ENCODE measurements at regions not wholly inside any gene's neighbourhood (a gene's known extent, or its start where the extent isn't known, plus 50 kb on each side); places are given as distances from the start of the nearest gene placed in this dataset.
"Not testable (repeated sequence)": the region's sequence is repeated elsewhere in the genome, so short reads cannot be mapped to it uniquely, and the experiment has no call there.

DNA sequence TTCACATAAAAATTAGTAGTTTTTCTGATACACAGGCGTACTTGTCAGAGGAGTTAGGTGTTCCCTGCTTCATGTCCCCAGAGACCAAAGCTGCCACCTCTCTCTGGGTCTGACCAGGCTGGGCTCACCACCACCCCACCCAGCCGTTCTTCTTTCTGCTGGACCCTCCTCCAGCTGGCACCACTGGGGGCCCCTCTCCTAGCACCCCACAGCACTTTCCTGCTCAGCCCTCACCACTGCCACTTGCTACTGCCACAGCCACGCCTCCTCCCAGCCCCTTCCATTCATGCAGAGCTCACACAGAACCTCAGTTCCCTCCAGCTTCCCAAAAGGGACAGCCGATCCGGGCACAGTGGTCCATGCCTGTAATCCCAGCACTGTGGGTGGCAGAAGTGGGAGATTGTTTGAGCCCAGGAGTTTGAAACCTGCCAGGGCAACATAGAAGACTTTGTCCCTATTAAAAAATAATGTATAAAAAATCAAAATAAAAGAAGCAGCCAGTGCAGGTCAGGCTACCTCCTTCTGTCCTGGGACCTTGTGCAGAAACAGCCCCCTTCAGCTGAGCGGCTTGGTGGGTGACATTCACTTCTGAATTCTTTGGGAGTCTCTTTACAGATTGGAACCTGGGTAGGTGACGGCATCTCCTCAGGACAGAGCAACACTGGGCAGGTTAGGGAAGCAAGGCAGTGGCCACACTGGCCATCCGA is 208.3 kb downstream of the TOMM20 start:
- no peak for DNase-seq (ENCODE audit: low spot score)

DNA sequence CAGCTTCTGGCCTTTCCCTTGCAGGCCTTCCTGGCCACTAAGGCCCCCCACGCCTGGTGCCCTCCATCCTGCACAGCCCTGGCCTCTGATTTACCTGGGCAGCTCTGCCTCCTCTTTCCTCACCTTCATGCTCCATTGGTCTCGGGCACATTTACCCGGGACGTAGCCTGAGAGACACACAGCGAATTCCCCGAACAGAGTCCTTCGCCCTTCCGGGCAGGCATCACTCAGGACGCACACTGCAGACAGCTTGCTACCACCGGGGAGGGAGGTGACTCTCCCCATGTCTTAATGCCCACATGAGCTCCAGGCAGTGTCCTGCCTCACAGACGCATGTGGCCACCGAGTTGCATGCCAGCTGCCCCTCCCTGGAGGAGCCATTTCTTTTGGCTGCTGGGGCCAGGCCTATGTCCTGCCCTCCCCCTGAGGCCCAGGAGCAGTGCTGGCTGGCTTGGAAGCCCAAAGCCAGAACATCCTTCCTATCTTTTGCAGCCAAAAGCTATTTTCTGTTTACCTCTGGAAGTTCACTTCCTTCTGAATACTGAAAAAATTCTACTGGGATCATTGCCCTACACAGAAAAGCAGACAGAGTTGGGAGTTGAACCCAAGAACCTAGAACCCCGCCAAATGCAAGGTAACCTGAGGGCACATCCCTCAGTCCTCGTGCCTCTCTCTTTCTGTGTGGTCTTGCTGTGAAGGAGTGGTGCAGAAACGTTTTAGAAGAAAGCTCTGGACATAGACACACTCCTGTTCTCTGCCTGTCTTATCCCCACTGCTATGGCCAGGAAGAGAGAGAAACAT is 209.5 kb downstream of the TOMM20 start:
- DNase-seq (ENCODE audit: low spot score) = no peak

DNA sequence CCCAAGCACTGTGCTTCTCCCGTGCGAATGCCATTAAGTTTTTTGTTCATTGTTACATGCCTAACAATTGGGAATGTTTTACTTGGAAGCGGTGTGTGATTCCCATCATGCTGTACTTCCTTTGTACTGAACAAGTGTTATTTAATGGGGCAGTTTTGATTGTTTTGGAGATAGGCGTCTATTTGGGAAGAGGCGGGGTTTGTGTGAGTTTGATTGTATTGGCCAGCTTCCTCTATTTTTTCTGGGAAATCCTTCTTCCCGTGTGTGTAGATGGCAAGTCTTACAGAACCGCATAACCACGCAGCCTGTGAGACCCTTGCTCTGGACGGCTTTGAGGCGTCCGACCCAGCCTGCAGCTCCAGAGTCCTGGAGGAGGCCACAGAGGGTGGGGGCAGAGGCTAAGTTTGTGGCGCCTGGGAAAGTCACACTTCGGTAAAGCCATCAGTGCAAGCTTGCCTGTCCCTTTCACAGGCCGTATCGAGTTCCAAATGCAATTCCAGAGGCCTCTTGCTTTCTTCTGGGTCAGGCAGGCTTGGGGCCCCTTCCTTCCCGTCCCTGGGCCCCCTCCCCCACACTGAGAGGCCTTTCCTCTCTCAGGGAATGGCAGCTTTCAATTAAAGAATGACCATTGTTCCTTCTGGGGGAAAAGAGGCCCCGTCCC is 210.3 kb downstream of the TOMM20 start:
- DNase-seq (ENCODE audit: low spot score) = no peak

DNA sequence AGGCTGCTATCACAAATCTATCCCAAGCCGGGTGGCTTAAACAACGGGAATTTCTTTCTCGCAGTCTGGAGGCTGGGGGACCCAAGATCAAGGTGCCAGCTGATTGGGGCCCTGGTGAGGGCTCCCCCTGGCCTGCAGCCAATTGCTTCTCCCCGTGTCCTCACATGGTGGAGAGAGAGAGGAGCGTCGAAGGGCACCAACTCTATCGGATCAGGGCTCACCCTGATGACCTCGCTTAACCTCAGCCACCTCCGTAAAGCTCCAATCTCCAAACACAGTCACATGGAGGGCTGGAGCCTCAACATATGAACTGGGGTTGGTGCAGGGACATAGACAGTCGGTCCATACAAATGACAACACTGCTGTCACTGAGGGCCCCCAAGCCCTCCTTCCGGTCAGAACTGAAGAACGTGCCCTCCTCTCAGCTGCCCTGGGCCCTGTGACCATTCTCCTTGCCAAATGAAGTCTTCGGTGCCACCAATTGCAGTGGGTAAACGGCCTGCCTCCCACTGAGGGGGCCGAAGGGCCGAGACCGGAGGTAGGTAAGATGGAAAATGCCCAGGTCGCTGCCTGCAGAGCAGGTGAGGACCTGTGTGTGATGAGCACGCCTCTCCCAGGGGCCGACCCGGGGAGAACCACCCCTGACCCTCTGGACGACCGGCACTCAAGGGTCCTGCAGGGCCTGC is 211.0 kb downstream of the TOMM20 start:
- DNase-seq (ENCODE audit: low spot score) = no peak

DNA sequence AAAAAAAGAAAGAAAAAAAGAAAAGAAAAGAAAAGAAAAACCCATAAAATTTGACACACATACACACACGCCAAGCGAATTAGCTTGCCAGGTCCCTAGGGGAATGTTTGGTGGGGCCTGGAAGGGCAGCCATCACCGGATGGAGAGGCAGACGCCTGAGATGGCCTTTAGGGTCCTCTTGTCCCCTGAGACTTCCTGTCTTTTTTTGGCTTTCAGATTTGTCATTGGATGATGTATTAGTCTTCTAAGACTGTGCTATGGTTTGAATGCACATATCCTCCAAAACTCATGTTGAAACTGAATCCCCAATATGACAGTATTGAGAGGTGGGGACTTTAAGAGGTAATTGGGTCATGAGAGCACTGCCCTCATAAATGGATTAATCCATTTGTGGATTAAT is 211.8 kb downstream of the TOMM20 start:
- no peak for DNase-seq (ENCODE audit: low spot score)

DNA sequence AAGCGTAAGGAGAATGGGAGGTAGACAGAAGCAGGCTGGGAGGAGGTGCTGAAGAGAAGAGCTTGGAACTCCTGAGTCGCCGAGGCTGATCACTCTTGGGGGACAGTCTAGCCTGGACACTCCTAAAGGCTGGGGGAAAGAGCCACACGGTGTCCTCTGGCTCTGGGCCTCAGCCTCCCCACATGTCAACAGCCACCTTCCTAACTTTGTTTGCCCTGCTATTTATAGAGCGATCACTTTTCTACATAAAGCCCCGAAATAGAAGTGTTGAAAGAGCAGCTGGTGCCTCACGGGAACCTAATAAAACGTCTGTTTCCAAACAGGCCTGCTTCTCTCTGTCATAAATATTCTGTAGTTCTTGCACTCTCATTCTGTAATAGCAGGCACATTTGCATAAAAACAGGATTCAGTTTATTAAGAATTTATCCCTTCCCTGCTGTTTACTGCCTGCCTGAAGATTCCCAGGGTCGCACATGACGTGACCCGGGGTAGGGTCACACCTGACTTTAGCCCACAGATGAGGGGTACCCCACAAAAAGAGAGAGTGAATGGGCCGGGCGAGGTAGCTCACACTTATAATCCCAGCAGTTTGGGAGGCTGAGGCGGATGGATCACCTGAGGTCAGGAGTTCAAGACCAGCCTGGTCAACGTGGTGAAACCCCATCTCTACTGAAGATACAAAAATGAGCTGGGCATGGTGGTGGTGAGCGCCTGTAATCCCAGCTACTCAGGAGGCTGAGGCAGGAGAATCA is 212.5 kb downstream of the TOMM20 start:
- DNase-seq (ENCODE audit: low spot score) = no peak

DNA sequence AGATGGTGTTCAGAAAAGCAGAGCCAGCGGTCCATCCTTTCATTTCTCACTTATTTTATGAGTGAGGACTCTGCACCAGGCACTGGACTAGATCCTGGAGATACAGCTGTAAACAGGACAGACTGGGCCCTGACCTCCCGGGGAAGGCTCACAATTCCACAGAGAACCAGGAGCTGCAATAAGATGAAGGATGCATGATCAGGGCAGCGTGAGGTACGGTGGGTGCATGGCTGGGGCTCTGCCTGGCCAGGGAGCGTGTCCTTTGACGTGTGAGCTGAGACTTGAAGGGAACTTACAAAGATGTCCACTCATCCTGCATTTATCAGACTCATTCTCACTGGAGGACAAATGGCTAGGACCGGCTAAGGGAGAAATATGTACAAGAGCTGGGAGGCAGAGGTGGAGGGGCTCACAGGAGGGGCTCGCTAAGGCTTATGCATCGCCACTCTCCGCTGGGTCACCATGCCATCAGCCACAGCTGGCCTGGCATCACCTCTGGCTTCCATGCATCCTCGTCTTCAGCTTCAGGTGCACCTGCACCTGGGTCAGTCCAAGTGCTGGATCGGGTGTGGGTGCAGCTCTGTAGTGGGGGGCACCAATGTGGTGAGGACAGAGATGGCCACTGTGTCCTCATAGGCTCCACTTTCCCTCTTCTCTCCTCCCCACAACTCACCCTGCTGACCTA is 213.9 kb downstream of the TOMM20 start:
- DNase-seq (ENCODE audit: low spot score) = no peak

DNA sequence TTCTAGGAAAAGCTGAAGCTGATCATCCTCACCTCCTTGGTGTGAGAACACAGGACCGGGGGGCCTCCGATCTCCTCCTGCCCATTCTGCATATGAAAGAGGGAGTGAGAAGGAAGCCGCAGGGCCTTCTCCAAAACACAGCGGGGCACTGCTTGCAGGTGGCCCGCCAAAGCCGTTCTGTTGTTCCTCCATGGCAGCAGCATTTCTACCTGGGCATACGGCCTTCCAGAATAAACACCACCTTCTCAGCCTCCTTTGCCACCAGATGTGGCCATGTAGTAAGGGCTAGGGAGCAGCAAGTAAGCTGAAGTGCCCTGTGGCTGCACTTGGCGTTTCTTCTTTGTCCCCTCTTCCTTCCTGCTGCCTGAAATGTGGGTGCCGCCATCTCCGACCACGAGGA is 214.9 kb downstream of the TOMM20 start:
- DNase-seq (ENCODE audit: low spot score) = no peak

DNA sequence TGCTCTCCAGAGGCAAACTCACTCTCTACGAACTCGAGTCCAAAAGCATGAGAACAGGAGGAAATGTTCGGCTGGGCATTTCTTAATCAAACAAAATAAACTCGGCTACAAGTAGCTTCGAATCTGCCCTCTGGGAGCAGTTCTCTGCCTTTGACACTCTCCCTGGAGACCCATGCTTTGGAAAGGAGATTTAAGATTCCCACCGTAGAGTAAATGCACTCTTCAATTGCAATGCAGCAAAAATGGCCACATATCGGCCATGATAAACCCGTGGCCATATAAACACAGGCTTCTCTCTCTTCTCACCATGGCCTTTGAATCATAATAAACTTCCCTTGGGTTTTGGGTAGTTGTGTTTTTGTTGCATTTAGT is 215.4 kb downstream of the TOMM20 start:
- DNase-seq (ENCODE audit: low spot score) = no peak

DNA sequence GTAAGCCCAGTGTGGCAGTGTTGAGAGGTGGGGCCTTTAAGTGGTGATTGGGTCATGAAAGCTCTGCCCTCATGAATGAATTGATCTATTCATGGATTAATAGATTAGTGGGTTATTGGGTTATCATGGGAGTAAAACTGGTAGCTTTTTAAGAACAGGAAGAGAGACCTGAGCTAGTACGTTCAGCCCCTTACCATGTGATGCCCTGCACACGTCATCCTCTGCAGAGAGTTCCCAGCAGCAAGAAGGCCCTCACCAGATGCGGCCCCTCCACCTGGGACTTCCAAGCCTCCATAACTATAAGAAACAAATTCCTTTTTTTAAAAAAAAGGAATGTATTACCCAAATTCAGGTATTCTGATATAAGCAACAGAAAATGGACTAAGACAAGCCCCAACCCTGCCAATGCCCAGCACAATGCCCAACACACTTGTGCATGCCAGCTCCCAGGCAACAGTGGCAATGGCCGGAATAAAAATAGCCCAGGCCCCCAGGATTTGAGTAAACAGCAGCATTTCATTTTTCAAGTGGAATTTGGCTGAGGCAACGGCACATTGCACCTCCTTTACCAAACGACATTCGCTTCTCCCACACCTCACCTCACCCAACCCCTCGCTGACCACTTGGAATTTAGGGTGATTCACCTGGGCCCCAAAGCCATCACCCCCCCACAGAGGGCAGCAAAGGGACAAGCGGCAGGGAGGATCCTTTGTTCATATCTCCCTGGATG is 215.9 kb downstream of the TOMM20 start:
- DNase-seq (ENCODE audit: low spot score) = no peak

DNA sequence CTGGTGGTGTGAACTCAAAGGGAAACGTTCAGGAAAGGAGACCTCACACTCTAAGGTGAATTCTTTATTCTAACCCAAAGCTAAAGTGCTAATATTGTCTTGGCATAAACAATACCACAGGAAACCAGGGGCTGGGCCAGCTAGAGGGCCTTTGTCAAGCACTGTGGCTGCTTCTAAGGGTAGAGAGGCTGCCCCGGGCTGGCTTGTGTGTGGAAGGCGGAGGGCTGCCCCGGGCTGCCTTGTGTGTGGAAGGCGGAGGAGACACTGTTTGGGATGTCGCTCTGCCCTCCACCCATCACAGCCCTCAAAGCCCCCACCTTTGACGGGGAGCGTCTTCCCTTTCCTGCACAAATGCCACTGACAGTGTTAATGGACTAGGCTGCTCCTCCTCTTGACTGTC is 216.8 kb downstream of the TOMM20 start:
- no peak for DNase-seq (ENCODE audit: low spot score)

DNA sequence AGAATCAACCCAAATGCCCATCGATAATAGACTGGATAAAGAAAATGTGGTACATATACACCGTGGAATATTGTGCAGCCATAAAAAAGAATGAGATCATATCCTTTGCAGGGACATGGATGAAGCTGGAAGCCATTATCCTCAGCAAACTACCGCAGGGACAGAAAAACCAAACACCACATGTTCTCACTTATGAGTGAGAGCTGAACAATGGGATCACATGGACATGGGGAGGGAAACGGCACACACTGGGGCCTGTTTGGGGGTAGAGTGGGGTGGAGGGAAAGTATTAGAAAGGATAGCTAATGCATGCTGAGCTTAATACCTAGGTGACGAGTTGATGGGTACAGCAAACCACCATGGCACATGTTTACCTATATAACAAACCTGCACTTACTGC is 217.5 kb downstream of the TOMM20 start:
- not testable (repeated sequence) for DNase-seq (ENCODE audit: low spot score)

DNA sequence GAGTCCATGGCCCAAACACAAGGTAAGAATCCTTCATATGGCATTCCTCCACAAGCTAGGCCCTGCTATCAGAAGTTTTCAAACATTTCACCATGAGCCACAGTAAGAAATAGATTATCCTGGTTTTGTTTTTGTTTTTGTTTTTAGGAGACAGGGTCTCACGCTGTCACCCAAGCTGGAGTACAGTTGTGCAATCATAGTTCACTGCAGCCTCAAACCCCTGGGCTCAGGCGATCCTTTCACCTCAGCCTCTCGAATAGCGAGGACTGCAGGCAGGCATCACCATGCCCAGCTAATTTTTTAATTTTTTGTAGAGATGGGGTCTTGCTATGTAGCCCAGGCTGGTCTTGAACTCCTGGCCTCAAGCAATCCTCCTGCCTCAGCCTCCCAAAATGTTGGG is 218.8 kb downstream of the TOMM20 start:
- DNase-seq (ENCODE audit: low spot score) = no peak

DNA sequence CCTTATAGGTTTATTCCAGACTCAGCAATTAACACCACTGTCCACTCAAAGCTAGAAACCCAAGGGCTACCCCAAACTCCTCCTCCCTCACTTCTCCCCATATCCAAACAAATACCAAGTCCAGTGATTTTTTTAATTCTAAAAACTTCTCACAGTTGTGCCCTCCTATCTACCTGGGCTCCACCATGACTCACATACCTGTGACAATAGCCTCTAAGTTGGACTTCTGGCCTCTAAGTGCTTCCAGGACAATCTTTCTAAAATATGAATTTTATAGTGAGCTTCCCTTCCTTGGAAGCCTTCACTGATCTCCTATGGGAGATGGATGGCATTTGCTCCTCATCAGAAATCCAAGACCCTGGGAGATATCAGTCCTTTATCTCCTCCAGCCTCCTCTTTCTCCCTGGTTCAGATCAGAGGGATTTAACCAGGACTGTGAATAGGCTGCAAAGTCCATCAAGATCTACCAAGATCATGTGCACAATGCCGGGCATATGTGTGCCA is 219.3 kb downstream of the TOMM20 start:
- no peak for DNase-seq (ENCODE audit: low spot score)

DNA sequence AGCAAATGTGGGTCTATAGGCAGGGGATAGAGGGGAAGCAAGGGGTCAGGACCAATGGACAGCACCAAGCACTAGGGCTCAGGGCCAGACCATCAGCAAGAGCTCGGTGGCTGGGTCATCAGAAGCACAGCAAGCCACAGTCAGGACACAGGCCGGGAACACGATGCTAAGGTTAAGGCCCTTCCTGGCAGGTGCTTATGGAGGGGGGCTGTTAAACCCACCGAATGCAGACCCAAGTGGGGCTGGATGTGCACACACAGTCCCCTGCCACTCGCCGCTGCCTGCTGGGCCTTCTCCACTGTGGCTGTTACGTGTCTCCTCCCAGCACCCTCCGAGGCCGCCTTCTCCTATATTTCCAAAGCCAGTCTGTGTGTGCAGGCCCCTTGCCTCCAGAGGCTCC is 220.1 kb downstream of the TOMM20 start:
- DNase-seq (ENCODE audit: low spot score) = no peak

DNA sequence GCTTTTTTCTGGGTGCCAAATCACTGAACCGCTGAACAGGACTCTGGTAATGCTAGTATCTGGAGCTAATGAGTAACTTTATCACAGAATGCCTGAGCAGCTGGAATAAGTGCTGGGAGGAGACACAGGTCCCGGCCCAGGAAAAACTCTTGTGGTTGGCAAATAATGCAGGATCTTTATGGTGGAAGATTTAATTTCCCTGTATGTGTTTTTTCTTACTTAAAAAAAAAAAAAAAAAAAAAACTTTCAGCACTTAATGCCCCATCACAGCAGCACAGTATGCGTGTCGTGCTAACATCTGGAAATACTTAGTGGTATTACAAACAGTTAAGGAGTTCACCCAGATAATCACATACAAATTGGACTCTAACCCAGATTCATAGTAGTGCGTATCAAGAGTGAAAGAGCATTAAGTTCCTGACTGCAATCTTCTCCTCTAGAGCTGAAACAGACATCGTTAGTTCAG is 220.7 kb downstream of the TOMM20 start:
- peak; percentile 32 for DNase-seq (ENCODE audit: low spot score)

DNA sequence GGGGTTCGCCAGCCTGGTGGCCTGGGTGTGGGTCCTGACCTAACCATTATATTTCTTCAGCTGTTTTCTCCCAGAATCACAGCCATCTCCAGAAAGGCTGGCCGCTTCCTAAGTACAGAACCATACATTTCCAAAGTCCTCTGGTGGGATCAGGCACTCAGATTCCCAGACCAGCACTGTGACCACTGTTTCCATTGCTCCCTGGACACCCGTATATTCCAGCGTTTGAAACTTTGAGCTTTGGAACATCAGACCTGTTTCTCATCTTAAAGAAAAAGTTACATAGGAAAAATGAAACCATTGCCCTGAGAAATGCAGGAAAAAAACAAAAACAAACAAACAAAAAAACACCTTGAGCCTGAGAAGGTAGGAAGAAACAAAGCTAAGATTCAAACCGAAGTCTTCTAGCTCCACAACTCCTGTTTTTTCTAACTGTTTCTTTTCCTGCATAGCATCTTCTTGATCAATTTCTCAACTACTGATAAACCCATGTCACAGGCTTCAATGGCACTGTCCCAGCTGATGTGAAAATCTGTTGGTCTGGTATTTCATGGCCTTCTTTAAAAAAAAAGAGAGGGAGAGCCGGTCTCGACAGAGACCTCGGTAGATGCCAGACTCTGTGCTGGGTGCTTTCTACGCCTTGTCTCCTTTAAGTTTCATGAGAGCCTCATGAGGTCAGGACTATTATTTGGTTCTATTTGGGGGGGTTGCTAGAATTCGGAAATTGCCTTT is 221.3 kb downstream of the TOMM20 start:
- DNase-seq (ENCODE audit: low spot score) = no peak

DNA sequence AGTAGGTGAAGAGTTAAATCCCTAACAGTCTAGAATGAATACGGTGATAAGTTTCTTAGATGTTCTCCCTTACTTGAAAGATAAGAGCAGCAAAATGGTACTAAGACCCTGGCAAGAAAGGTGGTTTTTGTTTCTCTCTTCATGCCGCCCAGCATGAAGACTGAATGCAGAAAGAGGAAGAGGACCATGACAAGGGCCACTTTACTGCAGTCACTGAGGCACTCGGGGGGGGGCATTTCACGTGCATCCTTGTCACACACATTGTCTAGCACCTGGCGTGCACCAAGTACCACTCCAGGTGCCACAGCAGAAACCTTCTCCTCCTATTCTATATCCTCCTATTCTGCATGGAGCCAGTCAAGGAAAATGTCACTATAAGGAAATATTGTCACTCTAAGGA is 222.0 kb downstream of the TOMM20 start:
- DNase-seq (ENCODE audit: low spot score) = no peak

DNA sequence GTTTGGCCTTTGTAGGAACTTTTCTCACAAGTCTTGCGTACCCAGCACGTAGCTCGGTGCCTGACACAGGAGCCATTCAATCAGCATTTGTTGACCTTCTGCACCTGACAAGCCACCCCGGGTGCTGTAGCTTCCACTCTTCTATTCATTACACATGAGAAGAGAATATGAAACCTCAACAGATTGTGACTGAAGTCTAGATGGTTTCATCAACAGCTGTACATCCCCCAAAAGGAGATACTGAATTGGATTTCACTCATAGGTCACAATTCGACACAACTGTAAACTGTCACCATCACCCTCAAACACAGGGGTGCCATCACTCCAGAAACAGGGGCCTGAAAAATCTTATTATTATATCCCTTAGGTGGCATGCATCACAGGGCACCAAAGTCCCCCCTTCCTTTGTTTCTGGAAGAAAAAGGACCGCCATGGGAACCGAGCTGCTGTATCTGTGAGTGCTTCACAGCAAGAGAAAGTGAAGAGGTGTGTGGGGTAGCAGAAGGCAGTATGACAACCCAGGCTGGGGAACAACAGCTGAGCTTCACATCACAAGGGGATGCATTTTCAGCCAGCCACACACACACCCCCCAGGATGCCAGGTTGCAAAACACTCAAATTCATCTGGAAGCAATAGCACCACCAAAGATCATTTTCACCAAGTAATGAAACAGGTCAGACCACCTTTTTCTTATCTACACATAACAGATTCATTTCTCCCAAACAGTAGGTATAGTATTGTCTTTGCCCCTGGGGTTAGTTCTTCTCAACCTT is 225.7 kb downstream of the TOMM20 start:
- DNase-seq (ENCODE audit: low spot score) = no peak
